HG03442 (cell line): ENCODE measurements at regions not wholly inside any gene's neighbourhood (a gene's known extent, or its start where the extent isn't known, plus 50 kb on each side); places are given as distances from the start of the nearest gene placed in this dataset.
"Not testable (repeated sequence)": the region's sequence is repeated elsewhere in the genome, so short reads cannot be mapped to it uniquely, and the experiment has no call there.

Experiments
- ATAC-seq: cut with Tn5 transposase; IDR thresholded peaks from one replicate; pipeline ENCODE4 v1.9.1; 2021; ENCODE audit warnings: mild to moderate bottlenecking, moderate library complexity; ENCODE audit not compliant: unreplicated experiment

DNA sequence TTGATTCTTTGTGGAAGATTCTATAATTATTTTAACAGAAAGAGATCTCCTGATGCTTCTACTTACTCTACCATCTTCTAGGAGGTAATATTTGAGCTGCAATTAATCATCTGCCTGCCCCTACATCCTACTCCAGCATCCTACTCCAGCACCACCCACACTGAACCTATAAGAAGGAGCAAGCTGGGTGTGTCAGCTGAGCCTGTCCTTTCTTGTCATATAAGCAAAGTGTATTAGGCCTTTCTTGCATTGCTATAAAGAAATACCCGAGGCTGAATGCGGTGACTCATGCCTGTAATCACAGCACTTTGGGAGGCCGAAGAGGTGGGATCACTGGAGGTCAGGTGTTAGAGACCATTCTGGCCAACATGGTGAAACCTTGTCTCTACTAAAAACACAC is 84.2 kb upstream of the ARG1 start:
- ATAC-seq, result no peak

DNA sequence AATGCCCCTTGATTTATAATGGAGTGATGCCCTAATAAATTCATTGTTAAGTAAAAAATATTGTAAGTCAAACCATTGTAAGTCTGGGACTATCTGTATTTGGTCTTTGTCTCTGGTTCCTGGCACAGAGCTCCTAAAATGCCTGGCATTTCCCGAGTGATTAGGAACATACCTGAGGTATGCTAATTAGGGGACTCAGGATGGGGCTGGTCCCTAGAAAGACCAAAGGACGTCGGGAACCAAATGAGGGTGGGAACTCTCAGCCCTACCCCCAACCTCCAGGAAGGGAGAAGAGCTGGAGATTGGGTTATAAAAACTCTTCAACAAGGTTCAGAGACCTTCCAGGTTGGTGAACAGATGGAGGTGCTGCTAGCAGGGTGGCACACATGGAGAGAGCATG is 82.6 kb upstream of the ARG1 start:
- ATAC-seq, result no peak

DNA sequence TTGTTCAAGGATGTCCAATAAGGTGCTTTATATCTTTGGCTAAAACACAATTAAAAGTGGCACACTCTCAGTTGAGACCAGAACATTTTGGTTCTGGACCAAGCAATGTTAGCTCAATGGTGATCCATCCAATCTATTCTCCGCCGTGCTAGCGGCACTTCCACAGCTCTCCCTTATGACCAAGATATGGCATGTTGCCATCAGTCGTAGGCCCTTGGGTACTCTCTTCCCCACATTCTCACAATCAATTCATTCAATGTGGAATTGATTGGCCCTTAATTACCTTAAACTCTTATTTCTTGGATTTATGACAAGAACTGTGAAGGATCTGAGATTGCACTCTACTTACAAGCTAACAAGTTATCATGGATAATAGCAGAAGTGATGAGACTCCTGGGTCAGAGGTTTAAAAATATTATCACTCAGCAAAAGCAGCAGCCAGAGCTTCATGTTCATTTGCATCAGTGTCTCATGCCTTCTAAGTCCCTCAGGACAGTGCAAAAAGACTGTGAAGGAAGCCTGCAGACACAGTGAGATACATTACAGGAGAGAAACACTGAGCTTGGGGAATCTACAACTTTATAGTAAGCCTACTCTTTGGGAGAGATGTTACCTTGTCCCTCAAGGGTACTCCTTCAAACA is 80.0 kb upstream of the ARG1 start:
- ATAC-seq, result no peak

DNA sequence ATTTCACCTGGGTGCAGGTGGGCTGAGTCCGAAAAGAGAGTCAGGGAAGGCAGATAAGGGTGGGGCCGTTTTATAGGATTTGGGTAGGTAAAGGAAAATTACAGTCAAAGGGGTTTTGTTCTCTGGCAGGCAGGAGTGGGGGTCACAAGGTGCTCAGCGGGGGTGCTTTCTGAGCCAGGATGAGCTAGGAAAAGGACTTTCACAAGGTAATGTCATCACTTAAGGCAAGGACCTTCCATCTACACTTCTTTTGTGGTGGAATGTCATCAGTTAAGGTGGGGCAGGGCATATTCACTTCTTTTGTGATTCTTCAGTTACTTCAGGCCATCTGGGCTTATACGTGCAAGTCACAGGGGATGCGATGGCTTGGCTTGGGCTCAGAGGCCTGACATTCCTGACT is 68.6 kb upstream of the ARG1 start:
- not testable (repeated sequence) for ATAC-seq

DNA sequence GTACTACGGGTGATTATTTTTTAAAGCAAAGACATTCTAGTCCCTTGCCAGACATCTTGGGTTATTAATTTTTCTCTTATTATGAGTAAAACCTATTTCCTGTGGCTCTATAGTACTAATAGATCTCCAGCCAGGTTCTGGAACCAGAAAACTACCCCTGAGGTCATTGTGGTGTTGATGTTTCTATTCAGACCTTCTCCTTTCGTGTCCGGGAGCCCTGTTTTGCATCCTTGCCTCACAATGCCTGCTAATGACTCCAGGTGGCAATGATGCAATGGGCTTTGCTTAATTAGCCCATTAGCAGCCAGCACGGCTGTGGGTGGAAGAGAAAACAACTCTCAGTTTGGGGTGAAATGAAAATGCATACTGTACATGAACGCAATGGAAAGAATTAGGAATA is 62.9 kb upstream of the ARG1 start:
- peak; percentile 72 for ATAC-seq

DNA sequence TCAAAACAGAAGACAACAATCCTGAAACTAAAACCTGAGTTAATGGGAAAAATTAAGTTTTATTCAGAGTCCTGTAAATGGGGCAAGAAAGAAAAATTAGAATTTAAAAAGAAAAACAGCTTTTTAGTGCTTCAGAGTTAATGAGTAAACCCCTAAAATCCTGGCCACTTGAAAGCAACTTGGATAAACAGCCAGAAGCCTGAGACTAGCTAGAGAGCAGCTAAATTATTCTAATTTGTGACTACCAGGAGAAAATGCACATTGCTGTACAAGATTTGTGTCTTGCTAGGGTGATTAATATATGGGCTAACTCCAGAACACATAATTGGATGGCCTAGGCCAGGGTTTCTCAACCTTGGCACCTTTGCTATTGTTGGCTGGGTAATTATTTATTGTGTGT is 62.4 kb upstream of the ARG1 start:
- ATAC-seq, result no peak

DNA sequence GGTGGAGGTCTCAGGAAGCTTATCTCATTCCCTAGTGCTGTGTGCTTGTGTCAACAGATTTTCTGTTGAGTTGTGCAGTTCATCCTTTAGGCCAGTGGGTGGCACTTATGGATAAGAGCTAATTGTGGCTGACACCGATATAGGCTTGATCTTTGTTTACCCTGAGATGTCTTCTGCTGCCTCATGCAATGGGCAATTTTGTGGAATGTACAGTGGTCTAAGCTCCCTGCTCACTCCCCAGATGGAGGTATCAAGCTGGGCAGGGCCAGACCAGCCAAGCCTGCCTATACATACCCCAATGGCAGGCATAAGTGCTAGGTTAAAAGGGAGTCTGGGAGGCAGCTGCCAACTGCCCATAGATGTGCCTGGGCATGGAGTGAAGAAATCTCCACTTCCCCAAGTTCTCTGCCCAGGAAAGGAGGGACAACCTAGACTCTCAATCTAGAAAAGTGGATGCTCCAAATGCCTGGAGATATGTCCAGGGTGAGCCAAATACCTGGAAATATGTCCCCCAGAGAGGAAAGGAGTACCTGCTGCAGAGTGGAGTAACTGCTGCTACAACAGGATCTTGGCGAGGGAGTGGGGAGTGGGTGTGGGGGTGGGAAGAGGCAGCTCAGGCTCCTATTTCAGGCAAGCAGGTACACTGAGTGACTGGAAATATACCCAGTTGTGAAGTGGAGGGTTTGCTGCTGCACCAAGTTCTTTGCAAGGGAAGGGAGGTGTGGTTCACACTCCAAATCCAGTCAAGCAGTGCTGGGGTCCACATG is 53.2 kb upstream of the ARG1 start:
- peak; percentile 100 for ATAC-seq
